ENCODE measurements at regions not wholly inside any gene's neighbourhood (a gene's known extent, or its start where the extent isn't known, plus 50 kb on each side); places are given as distances from the start of the nearest gene placed in this dataset.

DNA sequence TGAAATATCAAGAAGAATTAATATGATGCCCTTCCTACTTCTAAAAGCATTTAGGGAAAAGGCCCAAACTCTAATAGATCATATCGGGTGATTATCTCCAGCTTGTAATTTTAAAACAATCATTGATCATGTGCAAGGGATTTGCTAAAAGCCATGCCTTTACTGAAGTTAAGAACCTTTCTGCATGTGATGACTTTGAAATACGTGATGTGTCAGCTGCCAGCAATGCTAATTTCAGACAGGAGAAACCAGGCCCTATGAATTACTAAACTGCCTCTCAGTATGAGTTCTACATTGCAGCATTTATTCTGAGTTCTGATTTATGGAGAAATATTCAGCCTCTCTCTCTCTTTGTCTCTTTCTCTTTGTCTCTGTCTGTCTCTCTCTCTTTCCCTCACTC, 203.6 kb upstream of the AKR1E2 start:
- Histone ChIP-seq H3K36me3 (no peaks in the 10 kb centered on the region), H3K27ac (no peak overlapping the region), H3K4me3 (ENCODE audit: low read depth in 1 of 2, low read length in 1 of 2) (no peak overlapping the region), H3K9me3 (no peaks in the 10 kb centered on the region), H3K4me1 (ENCODE audit: control insufficient read depth in 1 of 2, insufficient read depth in 1 of 2, low read depth in 1 of 2, low read length in 1 of 2) (no peaks in the 10 kb centered on the region), H3K27me3 (no peaks in the 10 kb centered on the region)
- no peak for TF ChIP-seq CTCF (IDR thresholded peaks at IDR 0.05)

GRCh38 chr10:4617589-4617988, 208.4 kb upstream of the AKR1E2 start:
- no peak for TF ChIP-seq CTCF (IDR thresholded peaks at IDR 0.05)
- Histone ChIP-seq H3K9me3 (no peaks in the 10 kb centered on the region), H3K4me1 (ENCODE audit: control insufficient read depth in 1 of 2, insufficient read depth in 1 of 2, low read depth in 1 of 2, low read length in 1 of 2) (no peaks in the 10 kb centered on the region)

DNA sequence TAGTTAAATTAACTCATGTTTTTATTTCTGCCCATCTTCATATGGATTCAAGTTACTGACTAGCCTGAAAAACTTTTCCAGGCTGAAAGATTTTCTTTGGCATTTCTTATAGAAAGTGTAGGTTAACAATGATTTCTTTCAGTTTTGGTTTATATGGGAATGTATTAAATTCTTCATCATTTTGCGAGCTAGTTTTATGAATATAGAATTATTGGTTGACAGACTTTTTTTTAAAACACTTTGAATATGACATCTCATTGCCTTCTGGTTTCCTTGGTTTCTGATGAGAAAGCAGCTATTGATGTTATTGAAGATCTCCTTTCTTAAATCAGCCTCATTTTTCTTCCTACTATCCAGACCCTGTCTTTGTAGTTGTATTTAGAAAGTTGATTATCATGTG, 211.0 kb upstream of the AKR1E2 start:
- Histone ChIP-seq H3K4me3 (ENCODE audit: low read depth in 1 of 2, low read length in 1 of 2) (no peak overlapping the region), H3K4me1 (ENCODE audit: control insufficient read depth in 1 of 2, insufficient read depth in 1 of 2, low read depth in 1 of 2, low read length in 1 of 2) (no peaks in the 10 kb centered on the region), H3K27ac (no peak overlapping the region), H3K27me3 (no peaks in the 10 kb centered on the region), H3K36me3 (no peaks in the 10 kb centered on the region), H3K9me3 (no peaks in the 10 kb centered on the region)
- no peak for TF ChIP-seq CTCF (IDR thresholded peaks at IDR 0.05)

More at GRCh38 chr10:4617589-4617988, 208.4 kb upstream of the AKR1E2 start:
- Histone ChIP-seq H3K27me3 (no peaks in the 10 kb centered on the region), H3K27ac (no peak overlapping the region), H3K36me3 (no peaks in the 10 kb centered on the region), H3K4me3 (ENCODE audit: low read depth in 1 of 2, low read length in 1 of 2) (no peak overlapping the region)

GRCh38 chr10:4609251-4609650, 216.8 kb upstream of the AKR1E2 start:
- no peak for TF ChIP-seq CTCF (IDR thresholded peaks at IDR 0.05)
- no peak overlapping the region for H3K27ac ChIP-seq
- H3K27me3 ChIP-seq: no peaks in the 10 kb centered on the region
- H3K9me3 ChIP-seq: no peaks in the 10 kb centered on the region
- no peaks in the 10 kb centered on the region for H3K36me3 ChIP-seq
- H3K4me1 ChIP-seq (ENCODE audit: control insufficient read depth in 1 of 2, insufficient read depth in 1 of 2, low read depth in 1 of 2, low read length in 1 of 2): no peaks in the 10 kb centered on the region
- H3K4me3 ChIP-seq (ENCODE audit: low read depth in 1 of 2, low read length in 1 of 2): no peak overlapping the region

DNA sequence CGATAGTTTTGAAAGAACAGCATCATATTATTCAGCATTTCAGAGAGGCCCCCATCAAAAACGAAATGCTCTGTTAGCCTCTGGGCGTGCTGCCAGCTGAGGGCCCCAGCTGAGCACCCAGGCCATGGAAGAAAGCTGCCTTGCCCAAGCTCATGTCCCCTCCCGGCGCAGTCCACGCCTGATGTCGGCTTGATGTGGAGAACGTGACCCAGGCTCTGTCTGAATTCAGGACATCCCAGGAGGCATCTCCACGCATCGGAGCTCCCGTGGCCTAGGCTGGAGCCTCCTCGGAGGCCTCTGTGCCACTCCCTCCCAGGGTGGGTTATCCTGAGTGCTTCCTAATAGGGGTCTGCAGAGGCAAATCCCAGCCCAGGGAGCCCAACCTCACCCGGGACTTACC, 218.3 kb upstream of the AKR1E2 start:
- Histone ChIP-seq H3K4me3 (ENCODE audit: low read depth in 1 of 2, low read length in 1 of 2) (no peak overlapping the region), H3K4me1 (ENCODE audit: control insufficient read depth in 1 of 2, insufficient read depth in 1 of 2, low read depth in 1 of 2, low read length in 1 of 2) (no peaks in the 10 kb centered on the region), H3K9me3 (no peaks in the 10 kb centered on the region), H3K27ac (no peak overlapping the region), H3K27me3 (no peaks in the 10 kb centered on the region), H3K36me3 (no peaks in the 10 kb centered on the region)
- TF ChIP-seq CTCF (IDR thresholded peaks at IDR 0.05): no peak

Data from neutrophil (primary cell).